ENCODE measurements at regions not wholly inside any gene's neighbourhood (a gene's known extent, or its start where the extent isn't known, plus 50 kb on each side); places are given as distances from the start of the nearest gene placed in this dataset.

GRCh38 chr19:20250121-20250520, 83.1 kb downstream of the ZNF486 start:
- TF ChIP-seq ZFX (IDR thresholded peaks at IDR 0.05; ENCODE audit: borderline replicate concordance): no peak
- TF ChIP-seq CTCF (IDR thresholded peaks at IDR 0.05): no peak

More at GRCh38 chr19:20250121-20250520, 83.1 kb downstream of the ZNF486 start:
- no peak overlapping the region for H3K27ac ChIP-seq

Data from 22Rv1 (cell line).